ENCODE measurements at regions not wholly inside any gene's neighbourhood (a gene's known extent, or its start where the extent isn't known, plus 50 kb on each side); places are given as distances from the start of the nearest gene placed in this dataset.
"Not testable (repeated sequence)": the region's sequence is repeated elsewhere in the genome, so short reads cannot be mapped to it uniquely, and the experiment has no call there.

- DNase-seq: not testable (repeated sequence)
Observed at GRCh38 chr2:111432423-111432822, 311.7 kb downstream of the BCL2L11 start.

GRCh38 chr2:111432916-111433499 is 312.3 kb downstream of the BCL2L11 start:
- not testable (repeated sequence) for DNase-seq

- DNase-seq: not testable (repeated sequence)
Observed at GRCh38 chr2:111433892-111434607, 313.3 kb downstream of the BCL2L11 start.

- not testable (repeated sequence) for DNase-seq
Observed at GRCh38 chr2:111434608-111434939, 313.9 kb downstream of the BCL2L11 start.

GRCh38 chr2:111435553-111436310 is 315.0 kb downstream of the BCL2L11 start:
- not testable (repeated sequence) for DNase-seq

- not testable (repeated sequence) for DNase-seq
Observed at GRCh38 chr2:111436411-111436810, 315.7 kb downstream of the BCL2L11 start.

- DNase-seq: not testable (repeated sequence)
Observed at GRCh38 chr2:111437288-111437990, 316.7 kb downstream of the BCL2L11 start.

- not testable (repeated sequence) for DNase-seq
Observed at GRCh38 chr2:111438161-111438560, 317.4 kb downstream of the BCL2L11 start.

- not testable (repeated sequence) for DNase-seq
Observed at GRCh38 chr2:111439237-111439636, 318.5 kb downstream of the BCL2L11 start.

- DNase-seq: not testable (repeated sequence)
Observed at GRCh38 chr2:111441614-111442013, 320.9 kb downstream of the BCL2L11 start.

- not testable (repeated sequence) for DNase-seq
Observed at GRCh38 chr2:111442767-111443454, 322.2 kb downstream of the BCL2L11 start.

GRCh38 chr2:111444516-111444915 is 323.8 kb downstream of the BCL2L11 start:
- not testable (repeated sequence) for DNase-seq

GRCh38 chr2:111445191-111445929 is 324.6 kb downstream of the BCL2L11 start:
- DNase-seq: not testable (repeated sequence)

GRCh38 chr2:111445941-111446340 is 325.2 kb downstream of the BCL2L11 start:
- not testable (repeated sequence) for DNase-seq

GRCh38 chr2:111447482-111447881 is 326.8 kb downstream of the BCL2L11 start:
- not testable (repeated sequence) for DNase-seq

GRCh38 chr2:111448796-111449195 is 328.1 kb downstream of the BCL2L11 start:
- not testable (repeated sequence) for DNase-seq

GRCh38 chr2:111450526-111450925 is 329.8 kb downstream of the BCL2L11 start:
- DNase-seq: not testable (repeated sequence)

GRCh38 chr2:111451692-111452199 is 331.0 kb downstream of the BCL2L11 start:
- DNase-seq: not testable (repeated sequence)

- not testable (repeated sequence) for DNase-seq
Observed at GRCh38 chr2:111452208-111452607, 331.5 kb downstream of the BCL2L11 start.

- not testable (repeated sequence) for DNase-seq
Observed at GRCh38 chr2:111453308-111453707, 332.6 kb downstream of the BCL2L11 start.

GRCh38 chr2:111453816-111454215 is 333.1 kb downstream of the BCL2L11 start:
- DNase-seq: not testable (repeated sequence)

Measured in activated naive CD4-positive, alpha-beta T cell treated with anti-CD3 and anti-CD28 coated beads, Interleukin-2, amount 50 U/mL, for 16 hours (primary cell).